ENCODE measurements at regions not wholly inside any gene's neighbourhood (a gene's known extent, or its start where the extent isn't known, plus 50 kb on each side); places are given as distances from the start of the nearest gene placed in this dataset.

DNA sequence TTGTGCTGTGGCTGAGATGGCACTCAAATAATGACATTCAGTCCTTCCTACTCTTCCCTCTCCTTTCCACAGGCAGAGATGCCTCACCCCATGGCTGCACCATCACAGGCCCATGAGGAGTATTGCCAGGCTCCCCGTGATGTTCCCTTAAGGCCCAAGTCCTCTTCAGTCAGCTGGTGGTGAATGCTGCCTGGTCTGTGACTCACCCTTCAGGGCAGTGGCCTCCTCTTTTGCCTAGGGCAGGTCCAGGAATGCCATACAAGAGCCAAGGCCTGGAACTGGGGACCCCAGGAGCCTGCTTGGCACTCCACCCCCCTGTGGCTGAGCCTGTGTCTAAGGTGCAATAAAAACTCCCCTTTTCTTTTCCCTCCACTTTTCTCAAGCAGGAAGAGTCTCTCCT lies 144.2 kb upstream of the GEMIN8 start:
- DNase-seq (ENCODE audit: low spot score) = no peak

DNA sequence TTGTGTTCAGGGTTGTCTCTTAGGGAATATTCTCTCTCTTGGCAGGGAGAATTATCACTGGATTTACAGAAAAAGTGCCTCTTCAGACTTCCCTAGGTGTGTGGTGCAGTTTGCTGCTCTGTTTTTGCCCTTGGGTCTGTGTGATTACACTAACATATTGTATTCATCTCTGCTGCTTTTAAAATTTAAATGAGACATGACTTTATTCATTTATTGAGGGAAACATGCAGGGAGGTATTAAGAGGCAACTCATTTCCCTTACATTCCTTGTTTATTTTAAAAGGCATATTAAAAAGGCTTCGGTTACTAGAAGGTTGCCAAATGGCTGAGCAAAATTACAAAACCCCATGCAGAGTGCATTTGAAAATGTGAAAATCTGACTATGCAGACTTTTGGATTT lies 135.1 kb upstream of the GEMIN8 start:
- DNase-seq (ENCODE audit: low spot score) = no peak

DNA sequence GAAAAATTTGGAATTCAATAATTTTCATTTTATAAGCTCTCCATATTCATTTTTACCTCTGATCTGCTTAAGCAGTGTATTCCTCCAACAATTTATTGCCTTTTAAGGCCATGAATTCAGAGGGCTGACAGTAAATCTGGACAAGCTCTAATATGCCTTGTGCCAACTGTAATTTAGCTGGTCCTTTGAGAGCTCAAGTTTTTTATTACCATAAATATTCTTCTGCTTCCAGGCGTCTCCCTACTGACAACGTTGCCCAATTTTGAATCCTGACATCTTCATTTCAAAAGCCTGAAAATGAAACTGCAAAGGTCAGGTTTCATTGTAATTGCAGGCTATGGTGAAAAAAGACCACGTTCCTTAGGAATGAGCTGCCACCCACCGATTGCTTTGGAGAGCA lies 95.8 kb upstream of the GEMIN8 start:
- DNase-seq (ENCODE audit: low spot score) = no peak

DNA sequence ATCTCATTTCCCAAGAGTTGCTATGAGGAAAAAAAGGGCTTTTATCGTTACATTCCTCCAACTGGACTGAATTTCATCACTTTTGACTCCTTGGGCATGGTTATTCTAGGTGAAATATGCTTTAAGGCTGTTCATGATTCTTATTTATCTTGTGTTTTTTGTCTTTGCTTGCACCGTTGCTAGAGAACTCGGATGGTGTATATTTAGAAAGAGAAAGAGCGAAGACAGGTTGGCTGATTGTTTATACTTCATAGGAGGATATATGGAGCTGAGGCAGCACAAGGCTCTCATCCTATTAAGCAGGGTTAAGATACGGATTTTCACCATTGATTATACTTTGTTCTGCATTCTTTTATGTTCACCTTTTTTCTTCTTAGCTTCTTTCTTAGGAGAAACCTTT lies 94.9 kb upstream of the GEMIN8 start:
- no peak for DNase-seq (ENCODE audit: low spot score)

DNA sequence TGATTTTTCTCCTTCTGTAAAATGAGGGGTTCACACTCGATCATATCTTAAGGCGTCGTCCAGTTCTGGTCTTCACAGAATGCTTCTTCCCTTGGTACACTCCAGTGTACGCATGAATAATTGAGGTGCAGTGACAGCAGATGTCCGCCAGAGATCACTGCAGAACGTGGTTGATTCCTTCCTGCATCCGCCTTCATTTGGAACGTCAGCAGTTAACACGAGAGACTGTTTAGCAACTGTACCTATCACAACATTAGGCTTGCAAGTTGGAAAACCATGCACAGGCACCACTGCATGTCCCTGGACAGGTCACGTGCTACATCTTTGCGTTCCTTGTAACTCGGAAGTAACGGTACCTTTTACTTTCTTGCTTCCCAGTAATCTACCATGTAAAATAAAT lies 66.0 kb upstream of the GEMIN8 start:
- peak; percentile 25 for DNase-seq (ENCODE audit: low spot score)

DNA sequence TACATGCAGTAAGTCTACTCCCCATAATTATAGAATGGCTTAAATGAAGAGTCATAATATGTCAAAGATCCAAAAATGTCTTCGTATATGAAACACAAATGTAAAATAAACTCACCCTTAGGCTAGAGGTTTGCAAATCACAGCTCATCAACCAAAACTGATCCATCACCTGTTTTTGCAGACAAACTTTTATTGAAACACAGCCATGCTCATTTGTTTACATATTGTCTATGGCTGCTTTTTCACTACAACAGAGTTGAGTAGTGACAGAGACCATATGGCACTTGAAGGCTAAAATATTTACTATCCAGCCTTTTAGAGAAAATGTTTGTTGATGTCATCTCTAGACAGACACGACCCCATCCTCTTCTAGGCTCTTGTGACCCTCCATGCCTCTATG lies 64.5 kb upstream of the GEMIN8 start:
- DNase-seq (ENCODE audit: low spot score) = no peak

DNA sequence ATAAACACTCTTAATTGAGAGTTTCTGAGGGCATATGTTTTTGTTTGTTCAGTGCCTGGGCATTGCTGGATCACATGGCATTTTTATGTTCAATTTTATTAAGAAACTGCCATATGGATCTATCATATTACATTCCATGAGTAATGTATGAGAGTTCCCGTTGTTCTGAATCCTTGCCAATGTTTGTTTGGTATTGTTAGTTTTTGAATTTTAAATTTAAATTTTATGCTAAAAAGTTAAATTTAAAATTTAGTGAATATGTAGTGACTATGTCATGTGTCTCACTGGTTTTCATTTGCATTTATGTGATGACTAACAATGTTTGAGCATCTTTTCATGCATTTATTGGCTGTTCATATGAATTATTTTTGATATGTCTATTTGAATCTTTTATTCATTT lies 54.8 kb upstream of the GEMIN8 start:
- no peak for DNase-seq (ENCODE audit: low spot score)

DNA sequence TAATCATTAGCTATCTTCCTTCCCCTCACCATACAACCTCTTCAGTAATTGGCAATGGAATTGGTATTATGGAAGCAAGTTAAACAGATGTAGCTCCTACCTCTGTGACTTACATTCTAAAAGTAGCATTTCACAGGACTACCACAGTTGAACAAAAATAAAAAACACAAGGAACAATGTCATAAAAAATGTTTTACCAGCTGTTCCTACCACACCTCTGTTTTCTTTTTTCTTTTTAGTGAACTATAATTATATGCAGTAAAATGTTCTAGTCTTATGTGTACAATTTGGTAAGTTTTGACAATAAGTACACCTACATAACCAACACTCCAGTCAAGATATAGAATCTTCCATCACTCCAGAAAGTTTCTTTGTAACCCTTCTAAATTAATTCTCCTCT lies 54.1 kb upstream of the GEMIN8 start:
- no peak for DNase-seq (ENCODE audit: low spot score)

DNA sequence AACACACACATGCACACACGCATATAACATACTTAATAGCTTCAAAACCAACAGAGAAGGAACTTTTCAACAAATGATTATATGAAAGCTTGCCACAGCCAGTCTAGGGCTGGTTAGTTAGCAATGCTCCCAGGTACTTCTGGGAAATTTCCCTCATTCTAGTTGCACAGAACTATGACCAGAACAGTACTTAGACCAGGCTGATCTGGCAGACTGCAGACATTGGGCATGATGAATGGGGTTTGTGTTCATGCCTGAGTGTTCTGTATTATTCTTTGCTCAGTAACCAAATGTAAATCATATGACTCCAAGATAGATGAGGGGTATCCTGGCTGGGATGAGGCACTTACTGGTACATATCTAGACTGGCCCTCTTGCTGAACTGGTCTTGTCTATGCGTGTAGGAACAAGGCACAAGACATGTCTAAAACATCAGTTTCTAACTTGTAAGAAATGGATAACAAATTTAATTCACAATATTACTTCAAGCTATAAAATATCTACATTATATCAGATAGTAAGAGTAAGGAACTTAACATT lies 50.3 kb upstream of the GEMIN8 start:
- DNase-seq (ENCODE audit: low spot score) = no peak

Measured in CD4-positive, alpha-beta T cell treated with Interleukin-15 for 4 hours (primary cell).